NT2/D1 (cell line): ENCODE measurements at regions not wholly inside any gene's neighbourhood (a gene's known extent, or its start where the extent isn't known, plus 50 kb on each side); places are given as distances from the start of the nearest gene placed in this dataset.
"Not testable (repeated sequence)": the region's sequence is repeated elsewhere in the genome, so short reads cannot be mapped to it uniquely, and the experiment has no call there.

Source experiments
- YY1 ChIP-seq: IDR thresholded peaks from 2 replicates; pipeline ENCODE4 v1.6.1; 2011; ENCODE audit not compliant: insufficient read length, insufficient read depth
- ZNF274 ChIP-seq: IDR thresholded peaks from 2 replicates; pipeline ENCODE4 v1.6.1; 2011; ENCODE audit warnings: mild to moderate bottlenecking, low read depth, low read length

DNA sequence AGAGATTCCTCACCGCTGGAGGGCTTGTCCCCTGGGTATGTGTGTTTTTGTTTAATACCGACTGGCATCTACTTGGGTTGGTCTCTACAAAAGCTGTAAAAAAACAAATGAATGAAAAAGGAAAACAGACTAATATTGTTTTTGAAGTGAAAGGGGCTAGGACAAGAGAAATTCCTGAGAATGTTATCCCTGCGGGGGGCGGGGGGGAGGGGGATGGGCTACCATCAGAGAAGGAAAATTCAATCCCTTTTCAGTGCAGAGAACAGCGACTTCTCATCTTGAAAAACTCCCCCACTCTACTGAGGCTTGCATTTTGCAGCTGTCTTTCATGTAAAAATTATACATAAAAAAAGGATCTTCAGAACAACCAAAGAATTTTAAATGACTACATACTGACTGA lies 144.1 kb downstream of the USP22 start:
- not testable (repeated sequence) for TF ChIP-seq YY1, ZNF274
